K562 (cell line): ENCODE measurements at regions not wholly inside any gene's neighbourhood (a gene's known extent, or its start where the extent isn't known, plus 50 kb on each side); places are given as distances from the start of the nearest gene placed in this dataset.

Source experiments
- ATAC-seq: fragments of 200-7000 bp; cut with Tn5 transposase; 3 replicates; pipeline ENCODE4 v1.9.1; 2020; ENCODE audit warnings: moderate library complexity
- BruUV-seq: library from RNA; stranded (reverse); fragments of 400-500 nt; replicated peaks from 2 replicates; lab custom pipeline; 2021; lab: Mats Ljungman, UMichigan
- CTCF ChIA-PET: fragments of 300-600 bp; formaldehyde crosslinking; extraction: SDS; loops from one replicate; lab custom pipeline; 2021; ENCODE audit warnings: low intra/inter-chr PET ratio; lab: Yijun Ruan, JAX
- POLR2A ChIA-PET: fragments of 300-600, 350-650 bp; sonication (Branson Sonifier 250); formaldehyde crosslinking; extraction: SDS; loops from one replicate; lab custom pipeline; 2021; ENCODE audit warnings: antibody characterized with exemption, inconsistent platforms; lab: Yijun Ruan, JAX
- DNase-seq, 4 experiments: peaks; one replicate each; pipeline versions ENCODE4 v3.0.0 to v3.0.0-alpha.2; 2011 to 2018; ENCODE audit warnings: low spot score in 3 of 4, mixed read lengths in 3 of 4; ENCODE audit errors: extremely low read depth in 1 of 4
- FAIRE-seq: peaks from 2 replicates; lab custom pipeline; 2011; peaks lifted over from hg19 to GRCh38; lab: Jason Lieb, UNC
- H2AFZ ChIP-seq: 2 replicates; pipeline ENCODE4 v1.6.0; 2011; ENCODE audit warnings: low read depth, low read length, control low read depth, inconsistent platforms
- H3K27ac ChIP-seq: fragments of 200-600 bp; 3 replicates; pipeline ENCODE4 v1.8.0; 2011; ENCODE audit warnings: low read depth, mild to moderate bottlenecking, control low read depth, inconsistent platforms, low read length, moderate library complexity, mixed read lengths; ENCODE audit errors: extremely low read depth
- H3K27me3 ChIP-seq, 2 experiments: fragments of 300-600 bp in 1 of 2; 2 replicates in 1 of 2; 3 replicates in 1 of 2; pipeline versions ENCODE4 v1.6.0 to v1.8.0; 2011; ENCODE audit warnings: inconsistent platforms in 2 of 2, low read length in 2 of 2, mild to moderate bottlenecking in 1 of 2, mixed read lengths in 1 of 2, moderate library complexity in 1 of 2; ENCODE audit not compliant: control insufficient read depth in 2 of 2, insufficient read depth in 2 of 2
- H3K36me3 ChIP-seq: fragments of 300-600 bp; 3 replicates; pipeline ENCODE4 v1.8.0; 2011; ENCODE audit warnings: mild to moderate bottlenecking, low read length, inconsistent platforms; ENCODE audit not compliant: control insufficient read depth, insufficient read depth
- H3K4me1 ChIP-seq, 2 experiments: fragments of 200-600 bp in 1 of 2; replicated peaks in 1 of 2; 2 replicates in 1 of 2; 3 replicates in 1 of 2; pipeline versions ENCODE4 v1.5.1 to v1.8.0; 2011; ENCODE audit warnings: inconsistent platforms in 2 of 2, low read length in 2 of 2, mild to moderate bottlenecking in 1 of 2, mixed read lengths in 1 of 2, moderate library complexity in 1 of 2; ENCODE audit not compliant: control insufficient read depth in 2 of 2, insufficient read depth in 2 of 2
- H3K4me2 ChIP-seq: 2 replicates; pipeline ENCODE4 v1.6.1; 2011; ENCODE audit warnings: low read length, control low read depth, inconsistent platforms, mixed read lengths; ENCODE audit not compliant: insufficient read depth
- H3K4me3 ChIP-seq: fragments of 200-600 bp; sonication (generic), shearing (Covaris generic); 2 replicates; pipeline ENCODE4 v1.5.1; 2016; ENCODE audit warnings: control low read depth, inconsistent platforms
- H3K79me2 ChIP-seq: fragments of 200-600 bp; 3 replicates; pipeline ENCODE4 v1.8.0; 2011; ENCODE audit warnings: low read length, inconsistent platforms; ENCODE audit not compliant: control insufficient read depth, insufficient read depth
- H3K9ac ChIP-seq, 2 experiments: 2 replicates each; pipeline versions ENCODE4 v1.6.0 to v1.6.1; 2011; ENCODE audit warnings: low read depth in 2 of 2, low read length in 2 of 2, control low read depth in 1 of 2, inconsistent platforms in 1 of 2, mild to moderate bottlenecking in 1 of 2, mixed read lengths in 1 of 2; ENCODE audit not compliant: insufficient read depth in 1 of 2
- H3K9me1 ChIP-seq: one replicate; pipeline ENCODE4 v1.6.0; 2011; ENCODE audit warnings: inconsistent platforms, mild to moderate bottlenecking, low read length, moderate library complexity; ENCODE audit not compliant: control insufficient read depth, insufficient read depth
- H3K9me3 ChIP-seq: replicated peaks from 2 replicates; pipeline ENCODE4 v1.5.1; 2011; ENCODE audit warnings: low read depth, low read length, inconsistent platforms; ENCODE audit not compliant: control insufficient read depth, insufficient read depth
- H4K20me1 ChIP-seq: replicated peaks from 2 replicates; pipeline ENCODE4 v1.6.1; 2011; ENCODE audit warnings: low read length, inconsistent platforms, mixed read lengths; ENCODE audit not compliant: control insufficient read depth, insufficient read depth
- BCOR ChIP-seq: fragments of 450-650 bp; IDR thresholded peaks from 2 replicates; pipeline ENCODE4 v1.6.1; 2016
- EHMT2 ChIP-seq: fragments of 450-650 bp; IDR thresholded peaks from 2 replicates; pipeline ENCODE4 v1.6.1; 2018; ENCODE audit warnings: antibody characterized with exemption
- FOSL1 ChIP-seq: fragments of 200-800 bp; sonication (Bioruptor generic); conservative IDR thresholded peaks from 2 replicates; pipeline ENCODE4 v1.6.1; 2016; ENCODE audit warnings: missing genetic modification characterization, missing compliant biosample characterization
- HDAC2 ChIP-seq: fragments of 450-650 bp; IDR thresholded peaks from 2 replicates; pipeline ENCODE4 v1.6.1; 2016; ENCODE audit warnings: mild to moderate bottlenecking
- KDM1A ChIP-seq, 2 experiments: fragments of 450-650 bp; IDR thresholded peaks; 2 replicates each; pipeline ENCODE4 v1.6.1; 2016; ENCODE audit warnings: mild to moderate bottlenecking in 2 of 2
- PHF8 ChIP-seq: fragments of 200-600 bp; sonication (generic); IDR thresholded peaks from 2 replicates; pipeline ENCODE4 v1.6.1; 2012; ENCODE audit warnings: mixed run types, mild to moderate bottlenecking, inconsistent platforms, low read length, moderate library complexity, borderline replicate concordance
- RBM25 ChIP-seq: fragments of 200-400 bp; formaldehyde crosslinking; IDR thresholded peaks from 2 replicates; pipeline ENCODE4 v1.6.1; 2018; ENCODE audit warnings: low read length, low read depth, moderate library complexity; ENCODE audit not compliant: severe bottlenecking
- TCF3 ChIP-seq: sonication (generic); formaldehyde crosslinking; IDR thresholded peaks from 2 replicates; pipeline ENCODE4 v1.4.0; 2020; ENCODE audit warnings: mild to moderate bottlenecking, missing genetic modification reagents
- XRCC4 ChIP-seq: IDR thresholded peaks from one replicate; pipeline ENCODE4 v1.6.1; 2011; ENCODE audit not compliant: insufficient read depth, insufficient read length; ENCODE audit errors: extremely low read depth
- ZBTB26 ChIP-seq: fragments of 450-650 bp; formaldehyde crosslinking; IDR thresholded peaks from 2 replicates; pipeline ENCODE4 v1.4.0; 2022; ENCODE audit warnings: missing genetic modification characterization
- WGBS: fragments of 100-300 bp; shearing (Covaris generic); methylation state at CpG from one replicate; pipeline ENCODE4 v1.1.6; 2016; ENCODE audit warnings: low coverage, mixed read lengths; ENCODE audit not compliant: insufficient coverage; ENCODE audit errors: missing lambda C conversion rate; 5-methylcytosine and 5-hydroxymethylcytosine counted together
- in situ Hi-C: fragments of 300-500 bp; cut with MboI; formaldehyde crosslinking; loops from 4 replicates; pipeline ENCODE4 v1.15.0; 2018; ENCODE audit warnings: inconsistent platforms, mixed read lengths
- intact Hi-C: fragments of 100-400 bp; cut with micrococcal nuclease; formaldehyde crosslinking; loops from 2 replicates; pipeline ENCODE4 v1.14.2; 2022

- no peaks in the 10 kb centered on the region for H3K36me3 ChIP-seq
- in situ Hi-C loops: no loop called here
- H3K9me1 ChIP-seq: no peaks in the 10 kb centered on the region
- FAIRE-seq: no peak
- no TSS peak for BruUV-seq
- no peak; the same call in 2 of the 3 replicates for ATAC-seq
- intact Hi-C loops: no loop called here
- H2AFZ ChIP-seq: no peak overlapping the region
- TF ChIP-seq FOSL1 (tag) (0 out of 2 replicates have a peak, but pooled peaks have one; percentile 7), TCF3 (CRISPR knock-in tag) (no peak)
- TF ChIP-seq, all 486 proteins: peak for 1
- H3K4me3 ChIP-seq: no peak overlapping the region
- ChIA-PET POLR2A (no interaction called here), CTCF (no interaction called here)
- DNase-seq: peak in 1 of 4 experiments; percentile 6
- H4K20me1 ChIP-seq: no peaks in the 10 kb centered on the region
- no peak overlapping the region for H3K27ac ChIP-seq
- peaks cover 3% of the 10 kb centered on the region; the same call in 1 of the 2 replicates for H3K9me3 ChIP-seq
- H3K79me2 ChIP-seq: no peaks in the 10 kb centered on the region
- peaks cover 20 to 56% of the 10 kb centered on the region in 2 experiments for H3K27me3 ChIP-seq
- H3K9ac ChIP-seq: no peak overlapping the region
- WGBS: 7% methylated on average over 7 of the region's 7 CpGs
- H3K4me1 ChIP-seq: peaks cover 0 to 6% of the 10 kb centered on the region in 2 experiments; a peak in 2 of 5 replicates
- no peak overlapping the region for H3K4me2 ChIP-seq
These were observed 87.7 kb upstream of the SLC45A1 start for GRCh38 chr1:8230292-8230621.

- CTCF ChIA-PET: interaction anchor here (0.5 kb wide), 1 partner anchor 85 kb away, joined by 3 read pairs; no protein-coding TSS in a partner anchor
- Histone ChIP-seq H3K36me3 (no peaks in the 10 kb centered on the region), H3K9ac (no peak overlapping the region), H4K20me1 (no peaks in the 10 kb centered on the region), H3K9me1 (no peaks in the 10 kb centered on the region), H3K4me3 (no peak overlapping the region), H3K79me2 (no peaks in the 10 kb centered on the region), H3K4me2 (no peak overlapping the region), H3K9me3 (peaks cover 3% of the 10 kb centered on the region; the same call in 1 of the 2 replicates), H2AFZ (no peak overlapping the region), H3K27me3 (peaks cover 23 to 53% of the 10 kb centered on the region in 2 experiments), H3K27ac (no peak overlapping the region), H3K4me1 (peaks cover 0 to 6% of the 10 kb centered on the region in 2 experiments; a peak in 2 of 5 replicates)
- TF ChIP-seq KDM1A (IDR thresholded peaks at IDR 0.05) (0 out of 4 replicates have a peak, but pooled peaks have one; percentile 17 to 25), ZBTB26 (CRISPR knock-in tag) (no peak), XRCC4 (no peak), PHF8 (no peak), BCOR (peak; percentile 79), EHMT2 (no peak), RBM25 (peak; percentile 43), HDAC2 (0 out of 2 replicates have a peak, but pooled peaks have one; percentile 38)
- no peak for FAIRE-seq
- POLR2A ChIA-PET: no interaction called here
- BruUV-seq: no TSS peak
- intact Hi-C loops (no loop called here), in situ Hi-C loops (no loop called here)
- ATAC-seq: no peak
- 10% methylated on average over 2 of the region's 2 CpGs for whole genome bisulfite sequencing
- peak in 1 of 4 experiments; percentile 3 for DNase-seq
These were observed 89.7 kb upstream of the SLC45A1 start for GRCh38 chr1:8228253-8228652.
